ENCODE measurements at regions not wholly inside any gene's neighbourhood (a gene's known extent, or its start where the extent isn't known, plus 50 kb on each side); places are given as distances from the start of the nearest gene placed in this dataset.

GRCh38 chr6:135655055-135655454 lies 157.5 kb upstream of the AHI1 start:
- DNase-seq (ENCODE audit: low spot score), result no peak
- no peak overlapping the region for H3K4me3 ChIP-seq (ENCODE audit: low read depth in 1 of 3, low read length in 3 of 3)
- H3K9ac ChIP-seq (ENCODE audit: low read depth in 1 of 2, low read length in 2 of 2), result no peak overlapping the region

DNA sequence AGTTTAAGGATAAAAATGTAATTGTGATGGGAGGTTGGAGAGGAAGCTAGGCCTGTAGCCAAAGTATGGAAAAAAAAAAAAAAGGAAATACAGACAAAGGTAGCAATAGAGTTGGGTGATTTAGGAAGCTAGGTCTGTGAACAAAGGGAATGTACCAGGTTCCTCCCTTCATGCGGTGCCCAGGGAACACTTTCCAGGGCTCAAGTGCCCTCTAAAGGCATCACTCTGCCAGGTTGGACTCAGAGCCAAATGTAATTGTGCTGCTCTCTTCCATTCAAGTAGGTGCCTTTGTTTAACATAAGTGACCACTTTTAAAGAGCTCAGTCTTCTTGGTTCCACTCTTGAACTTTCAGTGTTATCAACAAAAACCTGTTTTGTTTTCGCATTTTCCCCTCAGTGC lies 159.7 kb upstream of the AHI1 start:
- no peaks in the 10 kb centered on the region for H3K27me3 ChIP-seq (ENCODE audit: control insufficient read depth in 4 of 4, insufficient read depth in 4 of 4, low read length in 3 of 4)
- peaks cover 0 to 5% (median 2%) of the 10 kb centered on the region in 4 donors for H3K9me3 ChIP-seq (ENCODE audit: control insufficient read depth in 4 of 4, low read length in 3 of 4)
- WGBS, result 96% methylated on average over 2 of the region's 2 CpGs
- H3K27ac ChIP-seq (ENCODE audit: low read depth in 1 of 2, low read length in 2 of 2), result no peak overlapping the region
- H3K4me3 ChIP-seq (ENCODE audit: low read depth in 1 of 3, low read length in 3 of 3), result no peak overlapping the region
- no peak for TF ChIP-seq YY1 (IDR thresholded peaks at IDR 0.05)
- H3K9ac ChIP-seq (ENCODE audit: low read depth in 1 of 2, low read length in 2 of 2), result no peak overlapping the region
- H3K36me3 ChIP-seq (ENCODE audit: control insufficient read depth in 4 of 4, insufficient read depth in 3 of 4, low read depth in 1 of 4, low read length in 3 of 4), result no peaks in the 10 kb centered on the region
- no peaks in the 10 kb centered on the region for H3K4me1 ChIP-seq (ENCODE audit: control insufficient read depth in 4 of 4, insufficient read depth in 4 of 4, low read length in 3 of 4)
- no peak for DNase-seq (ENCODE audit: low spot score)

More at GRCh38 chr6:135655055-135655454, 157.5 kb upstream of the AHI1 start:
- Histone ChIP-seq H3K27ac (ENCODE audit: low read depth in 1 of 2, low read length in 2 of 2) (no peak overlapping the region), H3K9me3 (ENCODE audit: control insufficient read depth in 4 of 4, low read length in 3 of 4) (peaks cover 0 to 5% (median 1%) of the 10 kb centered on the region in 4 donors), H3K36me3 (ENCODE audit: control insufficient read depth in 4 of 4, insufficient read depth in 3 of 4, low read depth in 1 of 4, low read length in 3 of 4) (no peaks in the 10 kb centered on the region), H3K4me1 (ENCODE audit: control insufficient read depth in 4 of 4, insufficient read depth in 4 of 4, low read length in 3 of 4) (no peaks in the 10 kb centered on the region), H3K27me3 (ENCODE audit: control insufficient read depth in 4 of 4, insufficient read depth in 4 of 4, low read length in 3 of 4) (no peaks in the 10 kb centered on the region)
- no peak for TF ChIP-seq JUND (IDR thresholded peaks at IDR 0.05)
- TF ChIP-seq HNF4A (conservative IDR thresholded peaks at IDR 0.05), result no peak
- no peak for TF ChIP-seq YY1 (IDR thresholded peaks at IDR 0.05)
- TF ChIP-seq REST (IDR thresholded peaks at IDR 0.05), result no peak
- TF ChIP-seq FOXA2 (IDR thresholded peaks at IDR 0.05), result no peak
- TF ChIP-seq, protein P1, sequence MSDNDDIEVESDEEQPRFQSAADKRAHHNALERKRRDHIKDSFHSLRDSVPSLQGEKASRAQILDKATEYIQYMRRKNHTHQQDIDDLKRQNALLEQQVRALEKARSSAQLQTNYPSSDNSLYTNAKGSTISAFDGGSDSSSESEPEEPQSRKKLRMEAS (IDR thresholded peaks at IDR 0.05), result no peak
- TF ChIP-seq RXRA (IDR thresholded peaks at IDR 0.05), result no peak
- TF ChIP-seq ATF3 (IDR thresholded peaks at IDR 0.05), result no peak
- no peak for TF ChIP-seq TAF1 (conservative IDR thresholded peaks at IDR 0.05)
- TF ChIP-seq HNF4G (IDR thresholded peaks at IDR 0.05), result no peak
- TF ChIP-seq EGR1 (IDR thresholded peaks at IDR 0.05; ENCODE audit: low read depth in 2 of 2), result no peak

DNA sequence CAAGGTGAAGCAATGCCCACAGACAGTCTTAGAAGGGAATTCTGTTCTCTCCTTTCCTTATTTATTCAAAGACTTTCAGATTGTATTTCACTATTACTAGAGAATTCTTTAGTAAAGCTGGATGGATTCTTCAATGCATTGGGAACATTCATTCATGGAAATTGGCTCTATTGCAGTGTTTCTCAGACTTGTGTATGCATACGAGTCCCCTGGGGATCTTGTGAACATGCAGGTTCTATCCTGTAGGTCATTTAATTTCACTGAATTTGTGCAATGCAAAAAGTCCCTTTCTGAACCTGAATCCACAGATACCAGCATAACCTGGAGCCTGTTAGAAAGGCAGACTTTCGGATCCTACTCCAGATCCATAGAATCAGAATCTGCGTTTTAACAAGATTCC lies 160.9 kb upstream of the AHI1 start:
- H3K4me3 ChIP-seq (ENCODE audit: low read depth in 1 of 3, low read length in 3 of 3), result no peak overlapping the region
- TF ChIP-seq FOXA2 (IDR thresholded peaks at IDR 0.05) (no peak), HNF4G (IDR thresholded peaks at IDR 0.05) (no peak), TAF1 (conservative IDR thresholded peaks at IDR 0.05) (no peak), HNF4A (conservative IDR thresholded peaks at IDR 0.05) (no peak), JUND (IDR thresholded peaks at IDR 0.05) (no peak), NR2F2 (IDR thresholded peaks at IDR 0.05) (no peak)
- TF ChIP-seq, protein P2, sequence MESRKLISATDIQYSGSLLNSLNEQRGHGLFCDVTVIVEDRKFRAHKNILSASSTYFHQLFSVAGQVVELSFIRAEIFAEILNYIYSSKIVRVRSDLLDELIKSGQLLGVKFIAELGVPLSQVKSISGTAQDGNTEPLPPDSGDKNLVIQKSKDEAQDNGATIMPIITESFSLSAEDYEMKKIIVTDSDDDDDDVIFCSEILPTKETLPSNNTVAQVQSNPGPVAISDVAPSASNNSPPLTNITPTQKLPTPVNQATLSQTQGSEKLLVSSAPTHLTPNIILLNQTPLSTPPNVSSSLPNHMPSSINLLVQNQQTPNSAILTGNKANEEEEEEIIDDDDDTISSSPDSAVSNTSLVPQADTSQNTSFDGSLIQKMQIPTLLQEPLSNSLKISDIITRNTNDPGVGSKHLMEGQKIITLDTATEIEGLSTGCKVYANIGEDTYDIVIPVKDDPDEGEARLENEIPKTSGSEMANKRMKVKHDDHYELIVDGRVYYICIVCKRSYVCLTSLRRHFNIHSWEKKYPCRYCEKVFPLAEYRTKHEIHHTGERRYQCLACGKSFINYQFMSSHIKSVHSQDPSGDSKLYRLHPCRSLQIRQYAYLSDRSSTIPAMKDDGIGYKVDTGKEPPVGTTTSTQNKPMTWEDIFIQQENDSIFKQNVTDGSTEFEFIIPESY (IDR thresholded peaks at IDR 0.05), result no peak
- H3K9ac ChIP-seq (ENCODE audit: low read depth in 1 of 2, low read length in 2 of 2), result no peak overlapping the region
- 84% methylated on average over 3 of the region's 3 CpGs for WGBS
- H3K36me3 ChIP-seq (ENCODE audit: control insufficient read depth in 4 of 4, insufficient read depth in 3 of 4, low read depth in 1 of 4, low read length in 3 of 4), result no peaks in the 10 kb centered on the region
- H3K9me3 ChIP-seq (ENCODE audit: control insufficient read depth in 4 of 4, low read length in 3 of 4), result peaks cover 0 to 5% (median 2%) of the 10 kb centered on the region in 4 donors
- H3K27ac ChIP-seq (ENCODE audit: low read depth in 1 of 2, low read length in 2 of 2), result no peak overlapping the region
- H3K4me1 ChIP-seq (ENCODE audit: control insufficient read depth in 4 of 4, insufficient read depth in 4 of 4, low read length in 3 of 4), result no peaks in the 10 kb centered on the region
- no peak for DNase-seq (ENCODE audit: low spot score)
- H3K27me3 ChIP-seq (ENCODE audit: control insufficient read depth in 4 of 4, insufficient read depth in 4 of 4, low read length in 3 of 4), result no peaks in the 10 kb centered on the region
